ENCODE measurements at regions not wholly inside any gene's neighbourhood (a gene's known extent, or its start where the extent isn't known, plus 50 kb on each side); places are given as distances from the start of the nearest gene placed in this dataset.
"Not testable (repeated sequence)": the region's sequence is repeated elsewhere in the genome, so short reads cannot be mapped to it uniquely, and the experiment has no call there.

GRCh38 chr16:29306943-29307597 lies 99.4 kb downstream of the NPIPB11 start:
- no peak for TF ChIP-seq POLR2A (IDR thresholded peaks at IDR 0.05; ENCODE audit: extremely low read depth, insufficient read length)
- no peak for TF ChIP-seq MYC (IDR thresholded peaks at IDR 0.05; ENCODE audit: low read depth, low read length)
- TF ChIP-seq, protein P1, sequence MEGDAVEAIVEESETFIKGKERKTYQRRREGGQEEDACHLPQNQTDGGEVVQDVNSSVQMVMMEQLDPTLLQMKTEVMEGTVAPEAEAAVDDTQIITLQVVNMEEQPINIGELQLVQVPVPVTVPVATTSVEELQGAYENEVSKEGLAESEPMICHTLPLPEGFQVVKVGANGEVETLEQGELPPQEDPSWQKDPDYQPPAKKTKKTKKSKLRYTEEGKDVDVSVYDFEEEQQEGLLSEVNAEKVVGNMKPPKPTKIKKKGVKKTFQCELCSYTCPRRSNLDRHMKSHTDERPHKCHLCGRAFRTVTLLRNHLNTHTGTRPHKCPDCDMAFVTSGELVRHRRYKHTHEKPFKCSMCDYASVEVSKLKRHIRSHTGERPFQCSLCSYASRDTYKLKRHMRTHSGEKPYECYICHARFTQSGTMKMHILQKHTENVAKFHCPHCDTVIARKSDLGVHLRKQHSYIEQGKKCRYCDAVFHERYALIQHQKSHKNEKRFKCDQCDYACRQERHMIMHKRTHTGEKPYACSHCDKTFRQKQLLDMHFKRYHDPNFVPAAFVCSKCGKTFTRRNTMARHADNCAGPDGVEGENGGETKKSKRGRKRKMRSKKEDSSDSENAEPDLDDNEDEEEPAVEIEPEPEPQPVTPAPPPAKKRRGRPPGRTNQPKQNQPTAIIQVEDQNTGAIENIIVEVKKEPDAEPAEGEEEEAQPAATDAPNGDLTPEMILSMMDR (IDR thresholded peaks at IDR 0.05; ENCODE audit: low read depth, low read length): no peak
- TF ChIP-seq, protein P2, sequence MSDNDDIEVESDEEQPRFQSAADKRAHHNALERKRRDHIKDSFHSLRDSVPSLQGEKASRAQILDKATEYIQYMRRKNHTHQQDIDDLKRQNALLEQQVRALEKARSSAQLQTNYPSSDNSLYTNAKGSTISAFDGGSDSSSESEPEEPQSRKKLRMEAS (IDR thresholded peaks at IDR 0.05; ENCODE audit: low read depth, low read length): no peak
- H3K4me3 ChIP-seq (ENCODE audit: low read depth, low read length): no peak overlapping the region
- DNase-seq (ENCODE audit: low read depth): no peak

- TF ChIP-seq MYC (IDR thresholded peaks at IDR 0.05; ENCODE audit: low read depth, low read length): no peak
- TF ChIP-seq, protein P1 (IDR thresholded peaks at IDR 0.05; ENCODE audit: low read depth, low read length): no peak
- TF ChIP-seq, protein P2 (IDR thresholded peaks at IDR 0.05; ENCODE audit: low read depth, low read length): no peak
- no peak for TF ChIP-seq POLR2A (IDR thresholded peaks at IDR 0.05; ENCODE audit: extremely low read depth, insufficient read length)
- no peak overlapping the region for H3K4me3 ChIP-seq (ENCODE audit: low read depth, low read length)
- DNase-seq (ENCODE audit: low read depth): no peak
Observed at GRCh38 chr16:29306201-29306600, 100.3 kb downstream of the NPIPB11 start.

DNA sequence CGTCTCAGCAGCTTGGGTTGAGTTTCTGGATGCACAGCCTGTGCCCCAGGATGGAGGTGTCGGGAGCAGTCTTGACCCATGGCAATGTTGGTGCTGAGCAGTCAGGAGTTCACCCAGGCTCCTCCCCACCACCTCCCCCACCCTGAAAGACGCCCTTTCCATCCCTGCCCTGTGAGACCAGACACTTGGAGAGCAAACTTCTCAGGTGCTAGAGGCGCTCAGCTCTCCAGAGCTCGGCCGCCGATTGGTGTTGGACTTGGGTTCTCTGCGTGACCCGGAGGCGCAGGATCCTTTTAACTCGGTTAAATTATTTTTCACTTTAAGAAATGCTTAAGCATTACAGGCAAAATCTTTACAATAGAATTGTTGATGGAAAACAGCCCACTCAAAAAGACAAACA lies 101.5 kb downstream of the NPIPB11 start:
- H3K4me3 ChIP-seq (ENCODE audit: low read depth, low read length); DNase-seq (ENCODE audit: low read depth): not testable (repeated sequence)

GRCh38 chr16:29304251-29304650 lies 102.3 kb downstream of the NPIPB11 start:
- no peak for TF ChIP-seq POLR2A (IDR thresholded peaks at IDR 0.05; ENCODE audit: extremely low read depth, insufficient read length)
- TF ChIP-seq, protein P2 (IDR thresholded peaks at IDR 0.05; ENCODE audit: low read depth, low read length): no peak
- TF ChIP-seq, protein P1 (IDR thresholded peaks at IDR 0.05; ENCODE audit: low read depth, low read length): no peak
- TF ChIP-seq MYC (IDR thresholded peaks at IDR 0.05; ENCODE audit: low read depth, low read length): no peak
- no peak overlapping the region for H3K4me3 ChIP-seq (ENCODE audit: low read depth, low read length)
- DNase-seq (ENCODE audit: low read depth): no peak

DNA sequence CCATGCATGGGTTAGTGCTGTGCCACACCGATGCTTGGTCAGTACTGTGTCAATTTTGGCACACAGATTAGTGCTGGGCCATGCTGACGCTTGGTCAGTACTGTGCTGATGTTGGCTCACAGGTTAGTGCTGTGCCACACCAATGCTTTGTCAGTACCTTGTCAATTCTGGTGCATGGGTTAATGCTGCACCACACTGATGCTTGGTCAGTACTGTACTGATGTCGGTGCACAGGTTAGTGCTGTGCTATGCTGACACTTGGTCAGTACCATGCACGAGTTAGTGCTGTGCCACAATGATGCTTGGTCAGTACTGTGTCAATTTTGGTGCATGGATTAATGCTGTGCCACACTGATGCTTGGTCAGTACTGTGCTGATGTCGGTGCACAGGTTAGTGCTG lies 103.0 kb downstream of the NPIPB11 start:
- TF ChIP-seq MYC (IDR thresholded peaks at IDR 0.05; ENCODE audit: low read depth, low read length) (no peak), POLR2A (IDR thresholded peaks at IDR 0.05; ENCODE audit: extremely low read depth, insufficient read length) (no peak)
- TF ChIP-seq, protein P2 (IDR thresholded peaks at IDR 0.05; ENCODE audit: low read depth, low read length): no peak
- TF ChIP-seq, protein P1 (IDR thresholded peaks at IDR 0.05; ENCODE audit: low read depth, low read length): no peak
- DNase-seq (ENCODE audit: low read depth): no peak
- no peak overlapping the region for H3K4me3 ChIP-seq (ENCODE audit: low read depth, low read length)

GRCh38 chr16:29302976-29303375 lies 103.5 kb downstream of the NPIPB11 start:
- TF ChIP-seq MYC (IDR thresholded peaks at IDR 0.05; ENCODE audit: low read depth, low read length) (no peak), POLR2A (IDR thresholded peaks at IDR 0.05; ENCODE audit: extremely low read depth, insufficient read length) (no peak)
- TF ChIP-seq, protein P2 (IDR thresholded peaks at IDR 0.05; ENCODE audit: low read depth, low read length): no peak
- TF ChIP-seq, protein P1 (IDR thresholded peaks at IDR 0.05; ENCODE audit: low read depth, low read length): no peak
- H3K4me3 ChIP-seq (ENCODE audit: low read depth, low read length): no peak overlapping the region
- no peak for DNase-seq (ENCODE audit: low read depth)

DNA sequence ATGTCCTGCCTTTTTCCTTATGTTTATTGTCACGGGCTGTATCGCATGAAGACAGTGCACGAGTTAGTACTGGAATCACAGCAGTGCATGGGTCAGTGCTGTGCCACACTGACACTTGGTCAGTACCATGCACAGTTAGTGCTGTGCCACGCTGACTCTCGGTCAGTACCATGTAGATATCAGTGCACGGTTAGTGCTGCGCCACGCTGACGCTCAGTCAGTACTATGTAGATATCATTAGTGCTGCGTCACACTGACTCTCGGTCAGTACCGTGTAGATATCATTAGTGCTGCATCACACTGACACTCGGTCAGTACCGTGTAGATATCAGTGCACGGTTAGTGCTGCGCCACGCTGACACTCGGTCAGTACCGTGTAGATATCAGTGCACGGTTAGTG lies 104.1 kb downstream of the NPIPB11 start:
- DNase-seq (ENCODE audit: low read depth); H3K4me3 ChIP-seq (ENCODE audit: low read depth, low read length): not testable (repeated sequence)

- not testable (repeated sequence) for DNase-seq (ENCODE audit: low read depth); H3K4me3 ChIP-seq (ENCODE audit: low read depth, low read length)
Observed at GRCh38 chr16:29301662-29302285, 104.7 kb downstream of the NPIPB11 start.
